HFFc6 (cell line): ENCODE measurements at regions not wholly inside any gene's neighbourhood (a gene's known extent, or its start where the extent isn't known, plus 50 kb on each side); places are given as distances from the start of the nearest gene placed in this dataset.
A peak's percentile ranks its signal among the peaks of the same experiment; 100 is the strongest.

Source experiments
- DNase-seq: peaks from one replicate; pipeline ENCODE4 v3.0.0-alpha.2; 2018
- H3K27ac Mint-ChIP-seq: 2 replicates; pipeline ENCODE4 v1.8.0; 2020; ENCODE audit warnings: mild to moderate bottlenecking, mixed read lengths
- H3K27me3 Mint-ChIP-seq: 2 replicates; pipeline ENCODE4 v1.8.0; 2021; ENCODE audit warnings: mild to moderate bottlenecking, moderate library complexity, mixed read lengths; ENCODE audit not compliant: insufficient read depth
- H3K36me3 Mint-ChIP-seq: 2 replicates; pipeline ENCODE4 v1.8.0; 2021; ENCODE audit warnings: low read depth, mixed read lengths
- H3K4me1 Mint-ChIP-seq: 2 replicates; pipeline ENCODE4 v1.8.0; 2020; ENCODE audit warnings: low read depth, mixed read lengths
- H3K4me3 Mint-ChIP-seq: 2 replicates; pipeline ENCODE4 v1.8.0; 2020; ENCODE audit warnings: mild to moderate bottlenecking, moderate library complexity, mixed read lengths
- H3K9me3 Mint-ChIP-seq: 2 replicates; pipeline ENCODE4 v1.8.0; 2020; ENCODE audit warnings: mild to moderate bottlenecking, mixed read lengths
- TF ChIP-seq, protein P1 (sequence below): fragments of 200-600 bp; sonication (generic); IDR thresholded peaks from 2 replicates; pipeline ENCODE4 v1.5.0; 2021; ENCODE audit warnings: antibody characterized with exemption, mild to moderate bottlenecking

DNA sequence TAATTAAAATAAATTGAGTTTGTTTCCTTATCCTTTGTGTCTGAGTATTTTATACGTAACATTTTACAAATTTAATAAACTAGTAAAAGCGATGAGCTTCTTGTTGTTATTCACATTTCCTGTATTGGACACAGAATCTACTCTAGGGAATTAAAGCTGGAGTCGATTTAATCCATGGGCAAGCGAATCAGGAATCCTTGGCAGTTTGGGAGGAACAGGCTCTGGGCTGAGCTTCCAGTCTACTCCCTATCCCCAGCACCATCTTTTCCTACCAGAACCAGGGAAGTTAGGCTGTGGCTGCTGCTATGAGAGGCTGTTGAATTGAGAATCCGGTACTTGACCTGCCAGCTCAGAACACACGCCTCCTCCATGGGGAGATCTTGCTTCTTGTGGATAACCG is 437.3 kb upstream of the TPM1 start:
- Mint-ChIP-seq H3K4me1 (peaks cover 76% of the 10 kb centered on the region), H3K9me3 (peaks cover 9% of the 10 kb centered on the region), H3K27ac (no peak overlapping the region), H3K27me3 (no peaks in the 10 kb centered on the region; the same call in 1 of the 2 replicates), H3K4me3 (no peak overlapping the region), H3K36me3 (peaks cover 30% of the 10 kb centered on the region)
- no peak for DNase-seq
- TF ChIP-seq, protein P1, sequence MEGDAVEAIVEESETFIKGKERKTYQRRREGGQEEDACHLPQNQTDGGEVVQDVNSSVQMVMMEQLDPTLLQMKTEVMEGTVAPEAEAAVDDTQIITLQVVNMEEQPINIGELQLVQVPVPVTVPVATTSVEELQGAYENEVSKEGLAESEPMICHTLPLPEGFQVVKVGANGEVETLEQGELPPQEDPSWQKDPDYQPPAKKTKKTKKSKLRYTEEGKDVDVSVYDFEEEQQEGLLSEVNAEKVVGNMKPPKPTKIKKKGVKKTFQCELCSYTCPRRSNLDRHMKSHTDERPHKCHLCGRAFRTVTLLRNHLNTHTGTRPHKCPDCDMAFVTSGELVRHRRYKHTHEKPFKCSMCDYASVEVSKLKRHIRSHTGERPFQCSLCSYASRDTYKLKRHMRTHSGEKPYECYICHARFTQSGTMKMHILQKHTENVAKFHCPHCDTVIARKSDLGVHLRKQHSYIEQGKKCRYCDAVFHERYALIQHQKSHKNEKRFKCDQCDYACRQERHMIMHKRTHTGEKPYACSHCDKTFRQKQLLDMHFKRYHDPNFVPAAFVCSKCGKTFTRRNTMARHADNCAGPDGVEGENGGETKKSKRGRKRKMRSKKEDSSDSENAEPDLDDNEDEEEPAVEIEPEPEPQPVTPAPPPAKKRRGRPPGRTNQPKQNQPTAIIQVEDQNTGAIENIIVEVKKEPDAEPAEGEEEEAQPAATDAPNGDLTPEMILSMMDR = no peak

DNA sequence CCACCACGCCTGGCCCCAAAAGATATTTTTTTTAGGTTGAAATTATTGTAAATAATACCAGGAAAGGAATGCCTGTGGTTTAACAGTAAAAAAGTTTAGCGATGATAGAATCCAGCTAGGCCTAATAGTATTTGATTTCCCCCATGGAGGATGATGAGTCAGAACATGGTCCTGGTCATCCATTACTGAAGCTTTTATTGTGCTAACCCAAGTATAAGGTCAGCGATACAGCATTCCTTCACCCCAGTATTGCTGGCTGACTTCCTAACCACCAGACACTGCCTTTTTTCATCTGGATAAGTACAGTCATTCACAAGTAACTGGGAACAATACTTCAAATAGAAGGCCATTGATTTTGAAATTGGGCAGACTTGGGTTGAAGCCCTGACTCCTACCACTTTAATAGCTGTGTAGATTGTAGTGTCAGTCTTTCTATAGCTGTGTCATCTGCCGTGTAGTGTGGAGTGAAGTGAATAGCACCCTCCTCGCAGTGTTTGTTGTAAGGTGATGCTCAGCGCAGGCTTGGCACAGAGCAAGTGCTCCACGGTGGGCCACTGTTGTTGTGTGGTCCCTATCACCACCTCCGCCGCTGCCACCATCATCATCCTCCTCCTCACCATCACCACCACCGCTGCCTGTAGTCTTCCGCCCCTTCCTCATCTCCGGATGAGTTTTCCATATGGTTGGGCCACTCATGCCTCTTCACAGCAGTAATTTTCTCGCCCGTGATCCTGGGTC is 436.0 kb upstream of the TPM1 start:
- Mint-ChIP-seq H3K27me3 (no peaks in the 10 kb centered on the region; the same call in 1 of the 2 replicates), H3K9me3 (peaks cover 9% of the 10 kb centered on the region), H3K27ac (peak overlapping the region; percentile 82), H3K36me3 (peaks cover 22% of the 10 kb centered on the region), H3K4me1 (peaks cover 67% of the 10 kb centered on the region), H3K4me3 (0 out of 2 replicates have a peak overlapping the region, but pooled peaks have one; percentile 52)
- peak; percentile 99 for DNase-seq
- TF ChIP-seq, protein P1 = no peak

DNA sequence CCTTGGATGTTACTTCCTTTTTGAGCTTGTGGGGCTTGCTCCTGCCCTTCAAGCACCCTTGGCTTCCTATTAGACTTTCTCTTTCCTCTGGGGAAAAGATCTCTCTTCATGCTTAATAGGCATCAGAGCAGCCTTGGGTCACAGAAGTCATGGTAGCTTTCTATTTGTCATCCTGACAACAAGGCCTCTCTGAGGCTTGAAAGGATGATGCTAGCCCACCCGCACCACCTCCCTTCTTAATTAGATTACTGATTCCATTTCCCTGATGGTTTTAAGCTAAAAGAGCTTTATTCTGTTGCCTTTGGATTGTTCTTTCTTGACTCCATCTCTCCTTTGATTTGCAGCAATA is 435.5 kb upstream of the TPM1 start:
- H3K27me3 Mint-ChIP-seq = no peaks in the 10 kb centered on the region; the same call in 1 of the 2 replicates
- peak overlapping the region; percentile 82 for H3K27ac Mint-ChIP-seq
- H3K36me3 Mint-ChIP-seq = peaks cover 22% of the 10 kb centered on the region
- TF ChIP-seq, protein P1 = no peak
- no peak for DNase-seq
- H3K9me3 Mint-ChIP-seq = peaks cover 9% of the 10 kb centered on the region
- H3K4me1 Mint-ChIP-seq = peaks cover 62% of the 10 kb centered on the region
- H3K4me3 Mint-ChIP-seq = peak overlapping the region; percentile 52

DNA sequence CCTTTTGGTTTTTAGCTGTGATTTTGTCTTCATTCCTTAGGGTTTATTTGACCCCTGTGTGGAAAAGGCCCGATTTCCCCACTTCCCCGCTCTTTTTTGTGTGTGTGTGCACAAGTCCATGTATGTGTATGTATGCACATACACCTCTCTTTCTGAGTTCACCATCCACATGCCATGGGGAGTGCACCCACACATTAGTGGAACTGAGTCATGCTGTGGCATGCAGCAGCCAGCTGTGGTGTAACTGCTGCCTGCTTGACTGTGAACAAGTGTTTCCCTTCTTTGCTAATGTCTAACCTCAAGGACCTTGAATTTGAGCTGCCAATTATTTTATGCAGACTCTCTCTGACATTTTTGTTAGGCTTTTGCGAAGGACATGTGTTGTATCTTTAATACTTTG is 434.9 kb upstream of the TPM1 start:
- Mint-ChIP-seq H3K27me3 (no peaks in the 10 kb centered on the region; the same call in 1 of the 2 replicates), H3K36me3 (peaks cover 22% of the 10 kb centered on the region), H3K27ac (no peak overlapping the region), H3K4me3 (peak overlapping the region; percentile 44), H3K9me3 (peaks cover 9% of the 10 kb centered on the region), H3K4me1 (peaks cover 64% of the 10 kb centered on the region)
- TF ChIP-seq, protein P1 = no peak
- peak; percentile 30 for DNase-seq

DNA sequence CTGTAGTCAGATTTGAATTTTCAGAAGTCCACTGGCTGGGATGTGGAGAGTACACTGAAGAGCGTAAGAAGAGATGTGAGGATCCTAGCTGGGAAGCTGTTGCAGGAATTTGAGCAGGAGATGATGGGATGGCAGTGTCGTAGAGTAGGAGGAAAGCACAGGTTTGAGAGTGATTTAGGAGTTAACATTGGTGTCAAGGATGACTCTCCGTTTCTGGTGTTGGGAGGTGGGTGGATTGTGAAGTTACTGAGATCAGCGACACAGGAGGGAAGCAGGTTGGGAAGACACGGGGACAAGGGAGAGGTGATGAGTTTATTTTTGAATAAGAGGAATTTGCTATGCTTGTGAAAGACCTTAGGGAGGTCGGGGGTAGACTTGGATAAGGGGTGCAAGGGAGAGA is 434.2 kb upstream of the TPM1 start:
- peaks cover 9% of the 10 kb centered on the region for H3K9me3 Mint-ChIP-seq
- DNase-seq = no peak
- H3K4me3 Mint-ChIP-seq = no peak overlapping the region
- no peaks in the 10 kb centered on the region; the same call in 1 of the 2 replicates for H3K27me3 Mint-ChIP-seq
- no peak overlapping the region for H3K27ac Mint-ChIP-seq
- TF ChIP-seq, protein P1 = no peak
- H3K4me1 Mint-ChIP-seq = peaks cover 65% of the 10 kb centered on the region
- H3K36me3 Mint-ChIP-seq = peaks cover 18% of the 10 kb centered on the region
